Bronchial epithelial cell (primary cell): ENCODE measurements at regions not wholly inside any gene's neighbourhood (a gene's known extent, or its start where the extent isn't known, plus 50 kb on each side); places are given as distances from the start of the nearest gene placed in this dataset.

Source experiments
- DNase-seq: peaks from one replicate; pipeline ENCODE4 v3.0.0-alpha.2; 2010; ENCODE audit warnings: low read depth
- FAIRE-seq: peaks from 2 replicates; lab custom pipeline; 2011; peaks lifted over from hg19 to GRCh38; lab: Jason Lieb, UNC
- H3K27me3 ChIP-seq: 2 replicates; pipeline ENCODE4 v1.5.1; 2011; ENCODE audit warnings: low read length; ENCODE audit not compliant: control insufficient read depth, insufficient read depth
- H3K36me3 ChIP-seq: 2 replicates; pipeline ENCODE4 v1.5.1; 2011; ENCODE audit warnings: low read length; ENCODE audit not compliant: control insufficient read depth, insufficient read depth
- H3K4me3 ChIP-seq: 2 replicates; pipeline ENCODE4 v1.5.1; 2011; ENCODE audit warnings: mild to moderate bottlenecking, low read depth, low read length, control low read depth
- CTCF ChIP-seq: IDR thresholded peaks from 2 replicates; pipeline ENCODE4 v1.5.1; 2011; ENCODE audit warnings: mild to moderate bottlenecking, moderate library complexity, low read length, control low read depth, inconsistent platforms; ENCODE audit not compliant: insufficient read depth, severe bottlenecking

- TF ChIP-seq CTCF, result no peak
- no peaks in the 10 kb centered on the region for H3K36me3 ChIP-seq
- H3K27me3 ChIP-seq, result no peaks in the 10 kb centered on the region
- DNase-seq (peak; percentile 17), FAIRE-seq (no peak)
- H3K4me3 ChIP-seq, result no peak overlapping the region
These were observed 226.3 kb downstream of the AHR start for GRCh38 chr7:17524746-17525145.

DNA sequence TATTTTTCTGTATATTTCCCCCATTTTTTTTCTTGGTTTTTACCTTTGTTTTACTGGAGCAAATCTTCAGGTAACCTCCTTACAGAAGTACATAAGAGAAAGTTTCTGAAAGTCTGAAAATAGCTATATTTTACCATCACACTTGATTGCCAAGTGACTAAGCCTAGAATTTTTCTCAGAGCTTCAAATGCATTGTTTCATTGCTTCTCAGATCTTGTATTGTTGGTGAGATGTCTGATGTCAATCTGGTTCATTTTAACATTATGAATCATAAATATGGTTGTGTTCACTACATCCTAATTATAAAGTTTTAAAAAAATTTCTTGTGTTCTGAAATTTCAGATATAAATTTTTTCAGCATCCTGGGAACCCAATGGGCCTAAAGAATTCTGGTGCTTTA is 228.2 kb downstream of the AHR start:
- no peak for TF ChIP-seq CTCF
- Histone ChIP-seq H3K27me3 (no peaks in the 10 kb centered on the region), H3K36me3 (no peaks in the 10 kb centered on the region), H3K4me3 (no peak overlapping the region)
- no peak for DNase-seq
- FAIRE-seq, result no peak

- no peak for TF ChIP-seq CTCF
- Histone ChIP-seq H3K27me3 (no peaks in the 10 kb centered on the region), H3K4me3 (no peak overlapping the region), H3K36me3 (no peaks in the 10 kb centered on the region)
- FAIRE-seq, result no peak
- peak; percentile 38 for DNase-seq
These were observed 230.2 kb downstream of the AHR start for GRCh38 chr7:17528636-17529035.

GRCh38 chr7:17530244-17530643 is 231.8 kb downstream of the AHR start:
- FAIRE-seq (no peak), DNase-seq (no peak)
- Histone ChIP-seq H3K4me3 (no peak overlapping the region), H3K36me3 (no peaks in the 10 kb centered on the region), H3K27me3 (no peaks in the 10 kb centered on the region)
- no peak for TF ChIP-seq CTCF

DNA sequence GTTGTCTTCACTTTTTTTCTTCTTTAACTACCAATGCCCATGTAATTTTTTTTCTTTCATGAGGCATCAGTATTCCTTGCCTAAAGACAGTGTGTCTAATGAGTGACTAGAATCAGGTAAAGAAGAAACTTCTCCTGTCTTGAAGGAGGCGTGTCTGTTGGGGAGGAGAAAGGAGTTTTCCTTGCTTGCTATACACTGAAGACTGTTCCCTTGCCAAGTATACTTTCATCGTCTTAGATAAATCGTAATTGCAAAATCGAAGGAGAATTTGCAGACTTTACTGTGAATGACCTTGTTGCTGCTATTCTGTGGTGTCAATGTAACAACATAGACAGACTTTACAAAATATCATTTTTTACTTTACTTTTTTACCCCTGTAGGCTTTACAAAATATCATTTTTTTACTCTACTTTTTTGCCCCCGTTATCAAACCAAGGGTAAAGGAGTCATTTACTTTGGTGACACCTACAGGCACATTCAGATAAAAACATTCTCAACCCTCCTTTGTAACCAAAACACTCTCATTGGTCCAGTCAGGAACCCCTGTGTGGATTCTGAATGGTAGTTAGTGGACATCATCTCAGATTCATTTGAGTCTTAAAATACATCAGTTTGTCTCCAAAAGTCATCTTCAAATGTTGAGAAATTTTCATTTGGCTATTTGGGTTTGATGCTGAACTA is 232.4 kb downstream of the AHR start:
- peak; percentile 40 for DNase-seq
- no peaks in the 10 kb centered on the region for H3K36me3 ChIP-seq
- no peak for FAIRE-seq
- no peaks in the 10 kb centered on the region for H3K27me3 ChIP-seq
- TF ChIP-seq CTCF, result peak; percentile 14
- H3K4me3 ChIP-seq, result no peak overlapping the region
